Stomach (tissue), 8 donors: ENCODE measurements at regions not wholly inside any gene's neighbourhood (a gene's known extent, or its start where the extent isn't known, plus 50 kb on each side); places are given as distances from the start of the nearest gene placed in this dataset.

Experiments
- DNase-seq, 2 donors: peaks; one replicate each; pipeline versions ENCODE4 v3.0.0 to v3.0.0-alpha.2; 2013 to 2019
- H3K27ac ChIP-seq, 5 donors: fragments of 200-600 bp in 4 of 5; sonication (generic) in 4 of 5; one replicate each; pipeline ENCODE4 v1.5.1; 2013 to 2019; ENCODE audit warnings: mild to moderate bottlenecking in 1 of 5, moderate library complexity in 1 of 5
- H3K27me3 ChIP-seq, 3 donors: fragments of 200-600 bp; sonication (generic); one replicate each; pipeline ENCODE4 v1.5.1; 2017 to 2019; ENCODE audit warnings: mixed run types in 1 of 3
- H3K36me3 ChIP-seq, 4 donors: fragments of 200-600 bp; sonication (generic); 1 replicate in 3 of 4; 2 replicates in 1 of 4; pipeline ENCODE4 v1.5.1; 2016 to 2019
- H3K4me1 ChIP-seq, 4 donors: fragments of 200-600 bp; sonication (generic); one replicate each; pipeline ENCODE4 v1.5.1; 2016 to 2019
- H3K4me3 ChIP-seq, 4 donors: fragments of 200-600 bp; sonication (generic) in 3 of 4; one replicate each; pipeline ENCODE4 v1.5.1; 2016 to 2019; ENCODE audit warnings: mild to moderate bottlenecking in 1 of 4
- H3K9me3 ChIP-seq, 4 donors: fragments of 200-600 bp; sonication (generic); one replicate each; pipeline ENCODE4 v1.5.1; 2016 to 2019
- EP300 ChIP-seq: sonication (generic); formaldehyde crosslinking; IDR thresholded peaks from one replicate; pipeline ENCODE4 v1.6.1; 2017; ENCODE audit warnings: antibody characterized with exemption
- POLR2A ChIP-seq, 4 donors: fragments of 450-650 bp; IDR thresholded peaks; one replicate each; pipeline ENCODE4 v1.6.1; 2016; ENCODE audit warnings: antibody characterized with exemption in 4 of 4, control low read depth in 2 of 4, mild to moderate bottlenecking in 1 of 4, moderate library complexity in 1 of 4
- POLR2AphosphoS5 ChIP-seq, 3 donors: sonication (generic); formaldehyde crosslinking; IDR thresholded peaks; one replicate each; pipeline ENCODE4 v1.6.1; 2016; ENCODE audit warnings: antibody characterized with exemption in 3 of 3
- WGBS, 5 donors: extraction: QIAGEN DNeasy Blood & Tissue Kit in 3 of 5; methylation state at CpG; one replicate each; pipeline versions ENCODE4 v1.1.5 to v1.1.7; 2013 to 2018; 5-methylcytosine and 5-hydroxymethylcytosine counted together
- intact Hi-C: fragments of 100-400 bp; cut with DNase I; formaldehyde crosslinking; loops from one replicate; pipeline ENCODE4 v1.15.1; 2023; ENCODE audit warnings: low total_unique reads
- TF ChIP-seq, protein P1 (sequence below), 7 experiments: fragments of 450-650 bp in 4 of 7; fragments of 200-600 bp in 3 of 7; sonication (generic) in 3 of 7; IDR thresholded peaks; one replicate each; pipeline ENCODE4 v1.5.1; 2016 to 2019; ENCODE audit warnings: antibody characterized with exemption in 7 of 7, control low read depth in 2 of 7, mild to moderate bottlenecking in 1 of 7
- donor health status: healthy with polysubstance abuse.
- donor health status: Bipolar disorder and iron deficiency.
- donor health status: healthy.

DNA sequence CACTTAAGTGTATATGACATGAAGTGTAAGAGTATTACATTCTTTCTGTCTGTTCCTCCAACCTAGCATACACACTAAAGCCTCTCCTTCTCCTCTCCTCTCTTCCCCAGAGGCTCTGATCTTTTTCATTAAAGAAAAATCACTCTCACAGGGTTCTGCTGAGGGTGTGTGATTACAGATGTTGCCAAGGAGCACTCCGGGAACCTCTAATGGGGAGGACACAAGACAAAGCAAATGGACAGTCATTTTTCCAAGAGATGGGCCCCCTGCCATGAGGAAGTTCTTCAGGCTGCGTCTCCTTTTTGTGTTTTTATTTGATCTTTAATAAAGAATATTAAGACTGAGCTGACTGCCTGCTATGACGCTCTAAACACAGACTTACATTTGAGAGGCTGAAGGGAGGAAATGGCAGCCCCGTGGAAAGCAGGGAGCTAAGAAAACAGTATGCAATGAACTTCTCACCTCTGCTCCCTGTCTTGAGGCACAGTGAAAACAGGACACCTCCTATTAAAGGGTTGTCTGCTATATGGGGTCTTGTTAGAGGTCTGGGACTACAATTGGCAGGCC, 578.1 kb downstream of the PIK3C3 start:
- DNase-seq: peak in 1 of 2 donors; percentile 43
- no peaks in the 10 kb centered on the region for H3K27me3 ChIP-seq
- 15 to 21% (median 19%) methylated on average over 4 of the region's 4 CpGs for WGBS, 5 donors
- no peak overlapping the region for H3K4me3 ChIP-seq
- H3K4me1 ChIP-seq: peaks cover 0 to 12% (median 5%) of the 10 kb centered on the region in 4 donors
- H3K9me3 ChIP-seq: no peaks in the 10 kb centered on the region
- no peak for TF ChIP-seq POLR2AphosphoS5 (IDR thresholded peaks at IDR 0.05)
- TF ChIP-seq POLR2A (IDR thresholded peaks at IDR 0.05): no peak
- intact Hi-C loops: no loop called here
- H3K36me3 ChIP-seq: no peaks in the 10 kb centered on the region
- H3K27ac ChIP-seq: no peak overlapping the region

DNA sequence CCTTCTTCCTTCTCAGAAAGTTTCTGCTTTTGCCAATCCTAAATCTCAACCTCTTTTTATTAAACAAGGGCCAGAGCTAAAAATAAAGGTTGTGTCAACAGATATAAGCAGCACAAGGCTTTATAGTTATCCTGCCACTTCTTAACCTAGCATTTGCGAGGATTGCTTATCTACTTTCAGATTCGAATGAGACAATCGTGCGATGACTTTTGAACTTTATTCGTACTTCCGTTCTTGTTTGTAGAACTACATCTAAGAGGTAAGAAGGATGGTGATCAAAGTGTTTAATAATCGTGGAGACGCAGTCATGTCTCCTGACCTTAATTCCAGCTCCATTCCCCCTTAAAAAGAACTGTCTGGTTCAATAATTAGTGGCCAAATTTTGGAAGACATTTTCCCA, 578.6 kb downstream of the PIK3C3 start:
- Histone ChIP-seq H3K4me1 (peaks cover 0 to 12% (median 5%) of the 10 kb centered on the region in 4 donors), H3K27me3 (no peaks in the 10 kb centered on the region), H3K4me3 (no peak overlapping the region), H3K36me3 (no peaks in the 10 kb centered on the region), H3K27ac (no peak overlapping the region), H3K9me3 (no peaks in the 10 kb centered on the region)
- no peak for TF ChIP-seq POLR2AphosphoS5 (IDR thresholded peaks at IDR 0.05)
- TF ChIP-seq, protein P1, sequence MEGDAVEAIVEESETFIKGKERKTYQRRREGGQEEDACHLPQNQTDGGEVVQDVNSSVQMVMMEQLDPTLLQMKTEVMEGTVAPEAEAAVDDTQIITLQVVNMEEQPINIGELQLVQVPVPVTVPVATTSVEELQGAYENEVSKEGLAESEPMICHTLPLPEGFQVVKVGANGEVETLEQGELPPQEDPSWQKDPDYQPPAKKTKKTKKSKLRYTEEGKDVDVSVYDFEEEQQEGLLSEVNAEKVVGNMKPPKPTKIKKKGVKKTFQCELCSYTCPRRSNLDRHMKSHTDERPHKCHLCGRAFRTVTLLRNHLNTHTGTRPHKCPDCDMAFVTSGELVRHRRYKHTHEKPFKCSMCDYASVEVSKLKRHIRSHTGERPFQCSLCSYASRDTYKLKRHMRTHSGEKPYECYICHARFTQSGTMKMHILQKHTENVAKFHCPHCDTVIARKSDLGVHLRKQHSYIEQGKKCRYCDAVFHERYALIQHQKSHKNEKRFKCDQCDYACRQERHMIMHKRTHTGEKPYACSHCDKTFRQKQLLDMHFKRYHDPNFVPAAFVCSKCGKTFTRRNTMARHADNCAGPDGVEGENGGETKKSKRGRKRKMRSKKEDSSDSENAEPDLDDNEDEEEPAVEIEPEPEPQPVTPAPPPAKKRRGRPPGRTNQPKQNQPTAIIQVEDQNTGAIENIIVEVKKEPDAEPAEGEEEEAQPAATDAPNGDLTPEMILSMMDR (IDR thresholded peaks at IDR 0.05): no peak
- TF ChIP-seq POLR2A (IDR thresholded peaks at IDR 0.05): no peak
- no peak for TF ChIP-seq EP300
- intact Hi-C loops: no loop called here
- no peak for DNase-seq
- WGBS, 5 donors: 30 to 56% (median 47%) methylated on average over 8 of the region's 8 CpGs

DNA sequence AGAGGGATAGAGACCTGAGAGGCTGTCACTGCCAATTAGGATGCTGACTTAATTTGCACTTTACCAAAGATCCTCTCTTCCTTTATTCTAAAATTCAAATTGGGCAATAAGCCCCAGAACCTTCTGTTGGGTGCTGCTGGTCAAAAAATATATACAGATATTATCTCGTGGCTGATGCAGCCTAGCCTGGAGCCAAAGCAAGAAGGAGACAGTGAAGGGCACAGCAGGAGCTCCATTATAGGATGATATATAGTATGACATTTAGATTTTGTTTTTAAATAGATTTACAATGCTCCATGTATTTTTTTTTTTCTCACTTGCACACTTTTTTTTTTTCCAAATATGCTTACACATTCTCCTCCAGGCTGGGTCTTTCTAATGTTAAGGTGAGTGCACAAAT, 579.3 kb downstream of the PIK3C3 start:
- WGBS, 5 donors: 34 to 55% (median 37%) methylated on average over 1 of the region's 1 CpG
- intact Hi-C loops: no loop called here
- Histone ChIP-seq H3K27me3 (no peaks in the 10 kb centered on the region), H3K4me1 (peaks cover 0 to 12% (median 5%) of the 10 kb centered on the region in 4 donors), H3K4me3 (no peak overlapping the region), H3K9me3 (no peaks in the 10 kb centered on the region), H3K36me3 (no peaks in the 10 kb centered on the region), H3K27ac (no peak overlapping the region)
- no peak for DNase-seq
- TF ChIP-seq POLR2AphosphoS5 (IDR thresholded peaks at IDR 0.05): no peak
- no peak for TF ChIP-seq EP300
- TF ChIP-seq, protein P1 (IDR thresholded peaks at IDR 0.05): no peak
- TF ChIP-seq POLR2A (IDR thresholded peaks at IDR 0.05): no peak

DNA sequence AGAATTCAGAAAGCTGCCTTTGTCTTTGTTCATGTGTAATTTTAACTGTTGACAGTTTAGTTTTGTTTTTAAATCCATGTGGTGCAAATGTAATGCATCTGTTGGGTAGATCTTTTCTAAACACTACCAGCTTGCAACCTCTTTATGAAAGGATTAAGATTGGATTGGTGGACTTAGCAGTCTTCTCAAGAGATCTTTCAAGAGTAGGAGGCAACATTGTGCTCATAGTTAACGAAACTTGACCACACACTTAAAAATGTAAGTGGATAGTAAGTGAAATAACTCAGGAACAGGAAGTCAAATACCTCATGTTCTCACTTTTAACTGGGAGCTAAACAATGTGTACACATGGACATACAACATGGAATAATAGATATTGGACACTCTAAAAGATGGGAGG, 579.0 kb downstream of the RIT2 start:
- Histone ChIP-seq H3K27ac (no peak overlapping the region), H3K9me3 (no peaks in the 10 kb centered on the region), H3K4me1 (peaks cover 0 to 12% (median 5%) of the 10 kb centered on the region in 4 donors), H3K36me3 (no peaks in the 10 kb centered on the region), H3K27me3 (no peaks in the 10 kb centered on the region), H3K4me3 (no peak overlapping the region)
- no peak for DNase-seq
- intact Hi-C loops: no loop called here
- no peak for TF ChIP-seq POLR2AphosphoS5 (IDR thresholded peaks at IDR 0.05)
- TF ChIP-seq, protein P1 (IDR thresholded peaks at IDR 0.05): no peak
- no peak for TF ChIP-seq EP300
- TF ChIP-seq POLR2A (IDR thresholded peaks at IDR 0.05): no peak
- 65 to 77% (median 70%) methylated on average over 1 of the region's 1 CpG for WGBS, 5 donors

DNA sequence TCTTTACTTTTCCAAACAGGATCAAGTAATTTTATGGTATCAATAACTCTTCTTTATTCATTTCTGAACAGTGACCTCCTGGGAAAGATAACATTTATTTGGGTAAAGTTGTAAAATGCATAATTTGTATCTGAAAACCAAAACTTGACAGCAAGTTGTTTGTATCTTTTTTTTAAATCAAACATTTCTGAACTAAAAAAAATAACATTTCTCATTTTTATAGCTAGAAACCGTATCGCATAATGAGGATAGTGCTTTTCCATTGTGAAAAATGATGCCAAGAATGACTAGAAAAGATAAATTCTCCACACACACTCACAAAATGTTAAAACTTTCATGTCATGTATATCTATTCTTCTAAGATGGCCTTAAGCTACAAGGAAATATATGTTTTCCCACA, 578.2 kb downstream of the RIT2 start:
- intact Hi-C loops: no loop called here
- whole genome bisulfite sequencing, 5 donors: 82 to 95% (median 91%) methylated on average over 2 of the region's 2 CpGs
- no peaks in the 10 kb centered on the region for H3K9me3 ChIP-seq
- no peak for DNase-seq
- TF ChIP-seq, protein P1 (IDR thresholded peaks at IDR 0.05): no peak
- TF ChIP-seq EP300 (no peak), POLR2AphosphoS5 (IDR thresholded peaks at IDR 0.05) (no peak), POLR2A (IDR thresholded peaks at IDR 0.05) (no peak)
- no peak overlapping the region for H3K4me3 ChIP-seq
- no peaks in the 10 kb centered on the region for H3K36me3 ChIP-seq
- H3K4me1 ChIP-seq: peaks cover 0 to 12% (median 5%) of the 10 kb centered on the region in 4 donors
- H3K27ac ChIP-seq: no peak overlapping the region
- no peaks in the 10 kb centered on the region for H3K27me3 ChIP-seq
